Stimulated activated CD4-positive, alpha-beta T cell treated with anti-CD3 and anti-CD28 coated beads, Interleukin-12 subunit alpha, Interleukin-12 subunit beta, amount 100 ng/mL, for 24 hours (primary cell): ENCODE measurements at regions not wholly inside any gene's neighbourhood (a gene's known extent, or its start where the extent isn't known, plus 50 kb on each side); places are given as distances from the start of the nearest gene placed in this dataset.

Experiments used
- DNase-seq, 2 experiments: peaks; one replicate each; pipeline ENCODE4 v3.0.0-alpha.2; 2020; ENCODE audit warnings: low read depth in 2 of 2

GRCh38 chr18:8944871-8945245, 157.6 kb upstream of the NDUFV2 start:
- DNase-seq = no peak

- no peak for DNase-seq
These were observed 157.0 kb upstream of the NDUFV2 start for GRCh38 chr18:8945514-8945913.

GRCh38 chr18:8946066-8946838, 156.2 kb upstream of the NDUFV2 start:
- DNase-seq = no peak

GRCh38 chr18:8947566-8947965, 154.9 kb upstream of the NDUFV2 start:
- DNase-seq = no peak

- DNase-seq = no peak
These were observed 154.5 kb upstream of the NDUFV2 start for GRCh38 chr18:8948011-8948410.

GRCh38 chr18:8948471-8949149, 153.9 kb upstream of the NDUFV2 start:
- DNase-seq = no peak

- DNase-seq = no peak
These were observed 153.3 kb upstream of the NDUFV2 start for GRCh38 chr18:8949206-8949605.

- DNase-seq = no peak
These were observed 151.0 kb upstream of the NDUFV2 start for GRCh38 chr18:8951491-8951890.

GRCh38 chr18:8952174-8952573, 150.3 kb upstream of the NDUFV2 start:
- no peak for DNase-seq

GRCh38 chr18:8952769-8953760, 149.4 kb upstream of the NDUFV2 start:
- DNase-seq = no peak

- DNase-seq = no peak
These were observed 144.8 kb upstream of the NDUFV2 start for GRCh38 chr18:8957731-8958130.

- no peak for DNase-seq
These were observed 143.8 kb upstream of the NDUFV2 start for GRCh38 chr18:8958660-8959059.

GRCh38 chr18:8959551-8960135, 142.9 kb upstream of the NDUFV2 start:
- DNase-seq = no peak

GRCh38 chr18:8960740-8961657, 141.5 kb upstream of the NDUFV2 start:
- DNase-seq = no peak

GRCh38 chr18:8962192-8962779, 140.2 kb upstream of the NDUFV2 start:
- no peak for DNase-seq

- DNase-seq = no peak
These were observed 139.5 kb upstream of the NDUFV2 start for GRCh38 chr18:8962855-8963635.

GRCh38 chr18:8963876-8964275, 138.6 kb upstream of the NDUFV2 start:
- DNase-seq = no peak

- DNase-seq = no peak
These were observed 137.1 kb upstream of the NDUFV2 start for GRCh38 chr18:8965398-8965797.

- DNase-seq = no peak
These were observed 135.7 kb upstream of the NDUFV2 start for GRCh38 chr18:8966821-8967220.

- no peak for DNase-seq
These were observed 134.9 kb upstream of the NDUFV2 start for GRCh38 chr18:8967573-8967972.
